PC-9 (cell line): ENCODE measurements at regions not wholly inside any gene's neighbourhood (a gene's known extent, or its start where the extent isn't known, plus 50 kb on each side); places are given as distances from the start of the nearest gene placed in this dataset.

Experiments used
- BruUV-seq: library from RNA; stranded (reverse); fragments of 400-500 nt; replicated peaks from 2 replicates; lab custom pipeline; 2021; lab: Mats Ljungman, UMichigan
- CTCF ChIA-PET: fragments of 300-600 bp; sonication (Branson Sonifier 250); formaldehyde crosslinking; loops from one replicate; lab custom pipeline; 2022; ENCODE audit warnings: antibody characterized with exemption; lab: Charles Lee
- POLR2A ChIA-PET: fragments of 300-600 bp; sonication (Branson Sonifier 250); formaldehyde crosslinking; loops from one replicate; lab custom pipeline; 2022; ENCODE audit warnings: antibody characterized with exemption; ENCODE audit not compliant: unreplicated experiment; lab: Charles Lee
- DNase-seq, 2 experiments: peaks; one replicate each; pipeline versions ENCODE4 v3.0.0 to v3.0.0-alpha.2; 2015 to 2022; ENCODE audit warnings: mixed read lengths in 1 of 2
- H2AFZ ChIP-seq: fragments of 200-600 bp; sonication (generic); 2 replicates; pipeline ENCODE4 v1.8.1; 2017; ENCODE audit warnings: antibody characterized with exemption
- H3F3A ChIP-seq: fragments of 200-600 bp; sonication (generic); 2 replicates; pipeline ENCODE4 v1.8.1; 2017; ENCODE audit warnings: antibody characterized with exemption, mild to moderate bottlenecking, low read depth; ENCODE audit not compliant: insufficient read depth
- H3K27ac ChIP-seq: fragments of 200-600 bp; sonication (generic); 2 replicates; pipeline ENCODE4 v1.6.1; 2016; ENCODE audit warnings: mixed run types
- H3K27me3 ChIP-seq: fragments of 200-600 bp; sonication (generic); 2 replicates; pipeline ENCODE4 v1.6.1; 2016; ENCODE audit warnings: low read depth, mixed run types; ENCODE audit not compliant: insufficient read depth
- H3K36me3 ChIP-seq: fragments of 200-600 bp; sonication (generic); 2 replicates; pipeline ENCODE4 v1.6.1; 2016; ENCODE audit warnings: low read depth, mixed run types
- H3K4me1 ChIP-seq: fragments of 200-600 bp; sonication (generic); replicated peaks from 2 replicates; pipeline ENCODE4 v1.6.1; 2016; ENCODE audit warnings: mixed run types; ENCODE audit not compliant: insufficient read depth
- H3K4me2 ChIP-seq: fragments of 200-600 bp; sonication (generic); 2 replicates; pipeline ENCODE4 v1.6.1; 2017; ENCODE audit warnings: mixed run types
- H3K4me3 ChIP-seq: fragments of 200-600 bp; sonication (generic); 2 replicates; pipeline ENCODE4 v1.6.1; 2016; ENCODE audit warnings: mixed run types
- H3K79me2 ChIP-seq: fragments of 200-600 bp; sonication (generic); 2 replicates; pipeline ENCODE4 v1.6.1; 2017; ENCODE audit warnings: low read depth, mixed run types
- H3K9me2 ChIP-seq: fragments of 200-600 bp; sonication (generic); 2 replicates; pipeline ENCODE4 v1.8.1; 2017; ENCODE audit warnings: mild to moderate bottlenecking; ENCODE audit not compliant: insufficient read depth
- H3K9me3 ChIP-seq: fragments of 200-600 bp; sonication (generic); 2 replicates; pipeline ENCODE4 v1.8.1; 2016; ENCODE audit warnings: low read depth; ENCODE audit not compliant: insufficient read depth
- H4K20me1 ChIP-seq: fragments of 200-600 bp; sonication (generic); 2 replicates; pipeline ENCODE4 v1.8.1; 2017; ENCODE audit not compliant: insufficient read depth
- EZH2 ChIP-seq: fragments of 200-600 bp; sonication (generic); IDR thresholded peaks from 2 replicates; pipeline ENCODE4 v1.8.0; 2017; ENCODE audit warnings: antibody characterized with exemption, low read depth
- intact Hi-C: fragments of 100-400 bp; cut with micrococcal nuclease; formaldehyde crosslinking; loops from one replicate; pipeline ENCODE4 v1.10.0; 2022; ENCODE audit not compliant: unreplicated experiment
- TF ChIP-seq, protein P1 (sequence below): fragments of 200-600 bp; sonication (generic); conservative IDR thresholded peaks from 2 replicates; pipeline ENCODE4 v1.6.1; 2017; ENCODE audit warnings: mixed run types, antibody characterized with exemption, mild to moderate bottlenecking, moderate library complexity

DNA sequence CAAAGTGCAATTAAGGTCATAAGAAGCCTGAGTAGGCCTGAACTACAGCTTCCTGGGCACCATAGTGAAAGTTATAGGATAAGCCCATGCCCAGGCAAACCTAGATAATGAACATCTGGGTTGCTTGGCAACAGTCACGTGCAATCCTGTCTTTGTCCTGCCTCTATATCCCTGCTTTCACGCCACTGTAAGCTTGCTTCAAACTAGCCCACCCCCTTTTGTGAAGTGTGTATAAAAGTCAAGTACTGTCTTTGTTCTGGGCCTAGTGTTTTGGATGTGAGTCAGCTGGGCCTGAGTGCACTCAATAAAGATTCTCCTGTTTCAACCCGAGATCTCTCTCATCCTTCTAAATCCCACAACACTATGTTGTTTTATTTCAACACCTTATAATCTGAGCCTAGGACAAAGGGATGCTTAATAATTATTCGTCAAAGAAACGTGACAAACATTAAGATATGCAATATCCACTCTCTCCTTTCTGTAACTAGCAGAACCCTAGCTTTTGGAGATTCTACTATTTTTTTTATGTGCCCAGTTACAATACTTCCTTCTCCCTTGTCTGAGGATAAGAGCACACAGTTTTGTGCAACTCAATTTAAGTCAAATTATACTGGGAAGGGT is 927.8 kb downstream of the SUCLG1 start:
- ChIA-PET POLR2A (no interaction called here), CTCF (no interaction called here)
- Histone ChIP-seq H3K36me3 (no peaks in the 10 kb centered on the region), H3K4me3 (no peak overlapping the region), H2AFZ (no peak overlapping the region), H3K79me2 (no peaks in the 10 kb centered on the region), H3K27ac (no peak overlapping the region), H3K9me2 (0 out of 2 replicates have a peak, but pooled peaks cover 4% of the 10 kb centered on the region), H3K27me3 (no peaks in the 10 kb centered on the region), H3F3A (no peaks in the 10 kb centered on the region), H3K4me2 (no peak overlapping the region), H3K4me1 (no peaks in the 10 kb centered on the region), H4K20me1 (no peaks in the 10 kb centered on the region), H3K9me3 (no peaks in the 10 kb centered on the region; the same call in 1 of the 2 replicates)
- no peak for TF ChIP-seq EZH2
- TF ChIP-seq, protein P1, sequence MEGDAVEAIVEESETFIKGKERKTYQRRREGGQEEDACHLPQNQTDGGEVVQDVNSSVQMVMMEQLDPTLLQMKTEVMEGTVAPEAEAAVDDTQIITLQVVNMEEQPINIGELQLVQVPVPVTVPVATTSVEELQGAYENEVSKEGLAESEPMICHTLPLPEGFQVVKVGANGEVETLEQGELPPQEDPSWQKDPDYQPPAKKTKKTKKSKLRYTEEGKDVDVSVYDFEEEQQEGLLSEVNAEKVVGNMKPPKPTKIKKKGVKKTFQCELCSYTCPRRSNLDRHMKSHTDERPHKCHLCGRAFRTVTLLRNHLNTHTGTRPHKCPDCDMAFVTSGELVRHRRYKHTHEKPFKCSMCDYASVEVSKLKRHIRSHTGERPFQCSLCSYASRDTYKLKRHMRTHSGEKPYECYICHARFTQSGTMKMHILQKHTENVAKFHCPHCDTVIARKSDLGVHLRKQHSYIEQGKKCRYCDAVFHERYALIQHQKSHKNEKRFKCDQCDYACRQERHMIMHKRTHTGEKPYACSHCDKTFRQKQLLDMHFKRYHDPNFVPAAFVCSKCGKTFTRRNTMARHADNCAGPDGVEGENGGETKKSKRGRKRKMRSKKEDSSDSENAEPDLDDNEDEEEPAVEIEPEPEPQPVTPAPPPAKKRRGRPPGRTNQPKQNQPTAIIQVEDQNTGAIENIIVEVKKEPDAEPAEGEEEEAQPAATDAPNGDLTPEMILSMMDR, result no peak
- no peak for DNase-seq
- BruUV-seq, result no TSS peak
- intact Hi-C loops, result no loop called here

- intact Hi-C loops, result no loop called here
- Histone ChIP-seq H2AFZ (no peak overlapping the region), H4K20me1 (no peaks in the 10 kb centered on the region), H3K27me3 (no peaks in the 10 kb centered on the region), H3K79me2 (no peaks in the 10 kb centered on the region), H3K4me3 (no peak overlapping the region), H3F3A (no peaks in the 10 kb centered on the region), H3K4me2 (no peak overlapping the region), H3K4me1 (no peaks in the 10 kb centered on the region), H3K9me2 (0 out of 2 replicates have a peak, but pooled peaks cover 4% of the 10 kb centered on the region), H3K27ac (no peak overlapping the region), H3K36me3 (no peaks in the 10 kb centered on the region), H3K9me3 (no peaks in the 10 kb centered on the region; the same call in 1 of the 2 replicates)
- ChIA-PET POLR2A (no interaction called here), CTCF (no interaction called here)
- no TSS peak for BruUV-seq
- TF ChIP-seq, protein P1, result no peak
- no peak for TF ChIP-seq EZH2
- no peak for DNase-seq
These were observed 930.3 kb downstream of the SUCLG1 start for GRCh38 chr2:83528767-83529166.

DNA sequence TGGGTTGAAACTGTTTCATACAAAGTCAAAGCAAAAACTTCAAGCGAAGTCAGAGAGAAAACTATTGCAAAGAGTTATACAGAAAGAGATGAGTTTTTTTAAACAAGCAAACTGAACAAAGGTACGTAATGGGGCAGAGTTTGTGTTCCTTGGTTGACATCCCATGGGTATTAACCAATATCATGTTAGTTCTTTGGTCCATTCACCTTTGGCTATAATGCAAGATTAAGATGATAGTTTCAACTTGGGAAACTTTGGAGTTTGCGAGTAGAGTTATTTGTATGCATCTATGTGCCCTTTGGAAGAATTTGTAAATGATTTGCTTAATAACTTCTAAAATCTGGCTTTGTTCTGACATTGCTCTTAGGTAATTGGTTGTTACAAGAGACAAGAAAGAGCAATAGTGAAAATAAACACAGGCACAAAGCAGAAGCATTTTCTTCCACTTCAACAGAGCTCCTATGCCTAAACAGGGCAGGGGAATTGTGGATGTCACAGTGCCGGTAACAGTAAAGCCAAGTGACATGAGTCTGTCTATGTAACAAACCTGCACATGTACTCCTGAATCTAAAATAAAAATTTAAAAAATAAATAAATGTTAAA is 936.1 kb downstream of the SUCLG1 start:
- H3K27me3 ChIP-seq, result no peaks in the 10 kb centered on the region
- TF ChIP-seq, protein P1, result no peak
- TF ChIP-seq EZH2, result no peak
- H3K4me2 ChIP-seq, result no peak overlapping the region
- H3K4me1 ChIP-seq, result no peaks in the 10 kb centered on the region
- no peaks in the 10 kb centered on the region for H3F3A ChIP-seq
- H2AFZ ChIP-seq, result no peak overlapping the region
- H4K20me1 ChIP-seq, result no peaks in the 10 kb centered on the region
- POLR2A ChIA-PET, result no interaction called here
- no peak for DNase-seq
- no peak overlapping the region for H3K27ac ChIP-seq
- CTCF ChIA-PET, result no interaction called here
- no peaks in the 10 kb centered on the region for H3K9me2 ChIP-seq
- H3K36me3 ChIP-seq, result no peaks in the 10 kb centered on the region
- intact Hi-C loops, result no loop called here
- no peak overlapping the region for H3K4me3 ChIP-seq
- no peaks in the 10 kb centered on the region for H3K9me3 ChIP-seq
- no peaks in the 10 kb centered on the region for H3K79me2 ChIP-seq
- BruUV-seq, result no TSS peak
